HG03457 (cell line): ENCODE measurements at regions not wholly inside any gene's neighbourhood (a gene's known extent, or its start where the extent isn't known, plus 50 kb on each side); places are given as distances from the start of the nearest gene placed in this dataset.
"Not testable (repeated sequence)": the region's sequence is repeated elsewhere in the genome, so short reads cannot be mapped to it uniquely, and the experiment has no call there.

Source experiments
- ATAC-seq: cut with Tn5 transposase; IDR thresholded peaks from one replicate; pipeline ENCODE4 v1.9.1; 2021; ENCODE audit warnings: moderate number of reproducible peaks; ENCODE audit not compliant: unreplicated experiment

GRCh38 chr5:83810511-83810910 lies 89.9 kb upstream of the HAPLN1 start:
- no peak for ATAC-seq

GRCh38 chr5:83802686-83803085 lies 82.0 kb upstream of the HAPLN1 start:
- no peak for ATAC-seq

- ATAC-seq, result no peak
Observed at GRCh38 chr5:83800201-83800600, 79.5 kb upstream of the HAPLN1 start.

GRCh38 chr5:83799020-83799419 lies 78.4 kb upstream of the HAPLN1 start:
- not testable (repeated sequence) for ATAC-seq

GRCh38 chr5:83789371-83789770 lies 68.7 kb upstream of the HAPLN1 start:
- no peak for ATAC-seq

GRCh38 chr5:83787631-83788030 lies 67.0 kb upstream of the HAPLN1 start:
- no peak for ATAC-seq

- ATAC-seq, result no peak
Observed at GRCh38 chr5:83785176-83785668, 64.6 kb upstream of the HAPLN1 start.

GRCh38 chr5:83780699-83781350 lies 60.2 kb upstream of the HAPLN1 start:
- no peak for ATAC-seq

GRCh38 chr5:83777856-83778255 lies 57.2 kb upstream of the HAPLN1 start:
- no peak for ATAC-seq

GRCh38 chr5:83776437-83777031 lies 55.9 kb upstream of the HAPLN1 start:
- no peak for ATAC-seq
